Gastrocnemius medialis (tissue), 4 donors: ENCODE measurements at regions not wholly inside any gene's neighbourhood (a gene's known extent, or its start where the extent isn't known, plus 50 kb on each side); places are given as distances from the start of the nearest gene placed in this dataset.

Source experiments
- CTCF ChIP-seq, 5 experiments: fragments of 450-650 bp in 3 of 5; fragments of 200-600 bp in 2 of 5; sonication (generic) in 2 of 5; IDR thresholded peaks in 4 of 5; conservative IDR thresholded peaks in 1 of 5; 1 replicate in 4 of 5; 2 replicates in 1 of 5; pipeline ENCODE4 v1.5.1; 2016 to 2019; ENCODE audit warnings: antibody characterized with exemption in 5 of 5, mild to moderate bottlenecking in 3 of 5, moderate library complexity in 3 of 5
- POLR2A ChIP-seq, 2 donors: fragments of 450-650 bp; IDR thresholded peaks; one replicate each; pipeline ENCODE4 v1.6.1; 2017; ENCODE audit warnings: antibody characterized with exemption in 2 of 2, mild to moderate bottlenecking in 2 of 2, moderate library complexity in 2 of 2

GRCh38 chr10:108848046-108848445 lies 1075.3 kb downstream of the XPNPEP1 start:
- TF ChIP-seq CTCF (IDR thresholded peaks at IDR 0.05 in 4 of 5, conservative IDR thresholded peaks at IDR 0.05 in 1 of 5) (no peak), POLR2A (IDR thresholded peaks at IDR 0.05) (no peak)
